ENCODE measurements at regions not wholly inside any gene's neighbourhood (a gene's known extent, or its start where the extent isn't known, plus 50 kb on each side); places are given as distances from the start of the nearest gene placed in this dataset.
"Not testable (repeated sequence)": the region's sequence is repeated elsewhere in the genome, so short reads cannot be mapped to it uniquely, and the experiment has no call there.

DNA sequence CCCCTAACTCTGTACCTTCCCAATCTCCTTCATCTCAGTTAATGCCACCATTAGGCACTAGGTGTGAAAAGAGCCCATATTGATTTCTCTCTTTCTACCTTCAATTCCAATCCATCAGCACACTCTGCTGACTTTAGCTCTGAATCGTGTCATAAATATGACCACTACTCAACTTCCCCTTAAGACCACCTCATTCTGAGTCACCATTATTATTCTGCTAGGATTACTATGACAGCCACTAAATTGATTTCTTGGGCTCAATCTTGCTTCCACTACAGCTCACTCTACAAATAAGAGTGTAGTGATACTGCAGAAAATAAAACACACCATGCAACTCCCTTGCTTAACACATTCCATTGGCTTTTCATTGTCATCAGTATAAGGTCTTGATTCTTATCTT, 1449.0 kb upstream of the FLRT2 start:
- no peak for DNase-seq (ENCODE audit: low read depth)

DNA sequence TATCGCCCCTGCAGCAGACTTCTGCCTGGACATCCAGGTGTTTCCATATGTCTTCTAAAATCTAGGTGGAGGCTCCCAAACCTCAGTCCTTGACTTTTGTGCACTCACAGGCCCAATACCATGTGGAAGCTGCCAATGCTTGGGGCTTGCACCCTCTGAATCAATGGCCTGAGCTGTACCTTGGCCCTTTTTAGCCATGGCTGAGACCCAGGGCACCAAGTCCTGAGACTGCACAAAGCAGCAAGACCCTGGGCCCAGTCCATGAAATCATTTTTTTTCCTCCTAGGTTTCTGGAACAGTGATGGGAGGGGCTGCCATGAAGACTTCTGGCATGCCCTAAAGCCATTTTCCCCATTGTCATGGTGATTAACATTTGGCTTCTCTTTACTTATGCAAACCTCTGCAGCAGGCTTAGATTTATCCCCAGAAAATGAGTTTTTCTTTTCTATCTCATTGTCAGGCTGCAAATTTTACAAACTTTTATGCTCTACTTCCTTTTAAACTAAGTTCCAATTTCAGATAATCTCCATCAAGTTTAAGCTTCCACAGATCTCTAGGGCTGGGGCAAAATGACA, 1445.8 kb upstream of the FLRT2 start:
- DNase-seq (ENCODE audit: low read depth), result no peak

DNA sequence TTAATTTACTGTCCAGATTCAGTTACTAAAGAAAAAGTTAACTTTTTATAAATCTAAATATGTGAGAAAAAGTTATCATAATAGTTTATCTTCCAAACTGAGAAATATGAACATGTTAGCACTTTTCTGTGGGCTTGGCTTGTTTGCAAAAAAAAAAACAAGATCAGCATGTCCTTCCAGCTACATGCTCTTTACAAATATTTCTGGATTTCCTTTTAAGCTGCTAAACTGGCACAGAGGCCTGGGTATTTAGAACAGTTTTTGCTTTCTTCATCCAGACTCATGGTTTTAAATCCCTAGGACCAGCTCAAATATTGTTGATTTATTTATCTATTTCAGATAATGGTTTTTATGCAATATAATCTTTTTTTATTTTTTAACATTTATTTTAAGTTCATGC, 1444.5 kb upstream of the FLRT2 start:
- peak; percentile 11 for DNase-seq (ENCODE audit: low read depth)

DNA sequence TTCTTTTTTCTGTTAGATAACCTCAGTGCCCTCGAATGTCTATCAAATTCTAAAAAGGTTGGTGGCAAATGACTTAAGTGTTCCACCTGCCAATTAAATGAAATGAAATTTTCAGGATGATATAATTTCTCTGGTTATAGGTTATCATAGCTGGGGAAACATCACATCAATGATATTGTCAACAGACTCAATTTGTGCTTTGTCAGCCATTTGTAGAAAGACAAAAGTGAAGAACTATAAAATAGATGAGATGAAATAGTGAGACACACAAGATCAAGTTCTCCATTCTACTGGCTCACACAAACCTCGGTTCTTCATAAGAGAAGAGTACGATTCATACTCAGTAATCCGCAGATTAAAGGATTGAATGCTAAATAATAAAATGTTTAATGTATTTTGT, 1443.2 kb upstream of the FLRT2 start:
- DNase-seq (ENCODE audit: low read depth), result no peak

DNA sequence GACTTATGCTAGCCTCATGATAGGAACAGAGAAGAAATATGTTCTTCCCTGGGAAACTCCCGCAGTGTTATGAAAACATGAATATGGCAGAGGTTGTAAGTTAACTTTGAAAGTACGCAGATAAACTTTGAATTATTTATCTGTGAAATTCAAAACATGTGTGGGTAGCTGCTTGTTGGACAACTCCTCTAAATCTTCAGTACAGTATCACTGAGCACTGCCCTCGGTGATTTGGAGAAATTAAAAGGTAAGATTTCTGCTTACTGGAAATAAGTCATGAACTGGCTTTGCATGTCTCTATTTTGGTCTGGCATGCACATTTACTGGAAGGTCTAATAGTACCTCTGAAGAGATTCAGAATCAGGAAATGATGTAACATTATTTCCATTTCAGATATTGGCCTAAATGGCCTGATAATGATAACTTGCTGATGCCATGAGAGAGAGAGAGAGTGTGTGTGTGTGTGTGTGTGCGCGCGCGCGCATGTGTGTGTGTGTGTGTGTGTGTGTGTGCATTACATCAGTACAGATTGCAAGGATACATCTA, 1441.9 kb upstream of the FLRT2 start:
- peak; percentile 94 for DNase-seq (ENCODE audit: low read depth)

DNA sequence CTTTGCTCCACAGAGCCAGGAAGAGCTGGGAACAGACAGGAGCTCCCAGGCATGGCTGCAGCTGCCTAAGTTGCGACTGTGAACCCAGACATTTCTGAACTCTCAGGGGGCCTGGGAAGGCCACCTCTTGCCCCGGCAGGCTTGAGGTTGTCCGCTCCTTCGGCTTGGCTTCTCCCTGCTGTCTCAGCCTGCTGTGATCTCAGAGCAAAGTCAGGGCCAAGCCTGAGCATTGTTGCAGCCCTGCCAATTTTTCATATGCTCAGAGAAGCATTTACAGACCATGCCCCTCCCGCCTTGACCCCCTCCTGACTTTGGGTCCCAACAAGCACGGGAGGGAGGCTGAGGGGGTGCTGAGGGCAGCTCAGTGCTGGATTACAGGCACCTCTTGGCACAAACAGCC, 1439.1 kb upstream of the FLRT2 start:
- DNase-seq (ENCODE audit: low read depth), result no peak

DNA sequence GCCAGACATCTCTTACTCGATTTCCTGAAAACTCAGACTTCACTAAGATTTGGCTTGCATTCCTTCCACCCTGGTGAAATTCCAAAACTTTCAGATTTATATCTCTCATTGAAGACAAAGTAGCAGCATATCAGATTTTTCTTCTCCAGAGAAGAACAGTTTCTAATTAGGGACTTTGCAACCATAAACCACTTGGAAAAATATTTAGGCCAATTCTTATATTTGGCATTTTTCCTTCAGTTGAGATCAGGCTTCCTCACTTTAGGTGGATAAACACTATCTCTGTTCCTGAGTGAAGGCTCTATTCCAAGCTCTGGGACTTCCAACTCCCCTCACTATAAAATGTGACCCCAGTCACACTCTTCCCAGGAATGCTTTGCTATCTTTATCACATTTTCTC, 1434.3 kb upstream of the FLRT2 start:
- no peak for DNase-seq (ENCODE audit: low read depth)

DNA sequence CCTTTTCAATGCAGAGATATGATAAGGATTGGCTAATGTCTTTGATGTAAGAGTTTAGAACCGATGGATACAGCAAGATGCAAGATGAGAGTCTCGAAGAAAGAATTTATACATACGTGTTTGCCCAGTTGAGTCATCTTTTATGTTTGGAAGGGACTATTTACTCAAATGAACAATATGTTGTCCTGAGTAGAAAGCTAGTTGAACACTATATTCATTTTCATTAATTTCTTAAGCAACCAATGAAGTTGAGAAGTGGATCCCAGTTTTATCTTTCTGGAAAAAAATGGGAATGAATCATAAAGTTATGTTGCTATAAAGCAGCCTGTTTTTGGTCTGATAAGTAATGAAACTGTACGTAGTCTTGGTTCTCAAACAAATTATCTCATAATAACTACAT, 1431.7 kb upstream of the FLRT2 start:
- no peak for DNase-seq (ENCODE audit: low read depth)

DNA sequence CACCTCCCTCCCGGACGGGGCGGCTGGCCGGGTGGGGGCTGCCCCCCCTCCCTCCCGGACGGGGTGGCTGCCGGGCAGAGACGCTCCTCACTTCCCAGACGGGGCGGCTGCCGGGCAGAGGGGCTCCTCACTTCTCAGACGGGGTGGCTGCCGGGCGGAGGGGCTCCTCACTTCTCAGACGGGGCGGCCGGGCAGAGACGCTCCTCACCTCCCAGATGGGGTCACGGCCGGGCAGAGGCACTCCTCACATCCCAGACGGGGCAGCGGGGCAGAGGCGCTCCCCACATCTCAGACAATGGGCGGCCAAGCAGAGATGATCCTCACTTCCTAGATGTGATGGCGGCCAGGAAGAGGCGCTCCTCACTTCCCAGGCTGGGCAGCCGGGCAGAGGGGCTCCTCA, 1430.4 kb upstream of the FLRT2 start:
- not testable (repeated sequence) for DNase-seq (ENCODE audit: low read depth)

DNA sequence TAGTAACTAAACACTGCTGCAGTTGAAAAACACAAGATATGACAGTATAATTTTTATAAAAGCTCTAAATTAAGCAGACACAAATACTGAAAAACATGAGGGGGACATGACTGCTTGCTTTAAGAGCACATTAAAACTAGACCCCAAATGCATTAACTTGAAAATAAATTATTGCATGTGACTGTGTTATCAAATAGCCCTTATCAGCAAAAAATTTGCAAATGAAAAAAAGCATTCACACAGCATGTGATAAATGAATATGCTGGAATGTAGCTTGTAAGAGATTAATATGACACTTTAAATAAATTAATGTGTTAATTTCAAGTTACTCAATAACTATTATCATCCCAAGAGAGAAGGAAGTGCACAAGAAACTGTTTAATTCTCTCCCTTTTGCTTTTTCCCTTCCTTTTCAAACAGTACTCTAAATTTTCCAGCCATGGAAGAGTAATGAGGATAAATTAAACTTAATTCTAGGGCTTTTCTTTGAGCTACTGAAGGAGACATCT, 1422.1 kb upstream of the FLRT2 start:
- no peak for DNase-seq (ENCODE audit: low read depth)

DNA sequence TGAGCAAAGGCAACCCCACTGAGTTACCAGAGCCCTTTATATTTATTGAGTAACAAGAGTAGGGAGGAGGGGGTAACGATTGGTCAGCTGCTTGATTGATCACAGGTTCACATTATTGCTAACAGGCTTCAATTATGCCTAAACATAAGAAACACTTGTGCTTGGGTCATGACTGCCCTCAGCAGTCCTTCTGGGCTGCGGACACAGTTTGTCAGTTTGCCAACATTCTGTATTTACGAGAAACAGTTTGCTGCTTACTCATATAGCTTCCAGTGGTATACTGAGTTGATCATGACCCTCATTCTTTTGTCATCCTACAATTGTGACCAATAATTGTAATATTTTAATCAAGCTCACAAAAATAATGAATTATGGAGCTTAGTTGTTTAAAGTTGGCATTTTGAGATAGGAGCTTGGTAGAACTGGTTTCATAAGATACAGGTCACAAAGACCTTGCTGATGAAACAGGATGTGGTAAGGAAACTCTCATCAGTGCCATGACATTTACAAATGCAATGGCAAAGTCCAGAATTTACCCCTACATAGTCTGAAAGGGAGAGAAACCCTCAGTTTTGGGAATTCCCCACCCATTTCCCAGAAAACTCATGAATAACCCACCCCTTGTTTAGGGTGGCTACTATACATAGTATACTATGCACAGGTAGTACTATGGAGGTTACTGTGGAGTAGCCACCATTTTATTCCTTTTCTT, 1421.0 kb upstream of the FLRT2 start:
- DNase-seq (ENCODE audit: low read depth), result peak; percentile 68

DNA sequence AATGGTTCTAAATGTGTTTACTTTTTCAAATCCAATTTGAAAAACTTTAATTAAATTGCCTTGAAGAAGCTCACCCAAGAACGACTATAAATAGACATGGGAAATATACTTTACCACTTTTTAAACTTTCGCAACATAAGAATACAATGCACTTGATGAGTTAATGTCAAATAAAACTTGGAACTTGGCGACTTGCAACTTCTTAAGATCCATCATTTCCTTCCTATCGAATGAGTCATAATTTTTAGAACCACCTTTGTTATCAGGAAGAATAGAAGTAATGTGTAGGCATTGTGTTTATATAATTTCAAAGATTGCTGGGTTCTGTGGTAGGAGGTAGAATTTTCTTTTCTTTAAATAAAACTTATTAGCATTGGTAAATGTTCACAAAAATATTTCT, 1417.4 kb upstream of the FLRT2 start:
- no peak for DNase-seq (ENCODE audit: low read depth)

DNA sequence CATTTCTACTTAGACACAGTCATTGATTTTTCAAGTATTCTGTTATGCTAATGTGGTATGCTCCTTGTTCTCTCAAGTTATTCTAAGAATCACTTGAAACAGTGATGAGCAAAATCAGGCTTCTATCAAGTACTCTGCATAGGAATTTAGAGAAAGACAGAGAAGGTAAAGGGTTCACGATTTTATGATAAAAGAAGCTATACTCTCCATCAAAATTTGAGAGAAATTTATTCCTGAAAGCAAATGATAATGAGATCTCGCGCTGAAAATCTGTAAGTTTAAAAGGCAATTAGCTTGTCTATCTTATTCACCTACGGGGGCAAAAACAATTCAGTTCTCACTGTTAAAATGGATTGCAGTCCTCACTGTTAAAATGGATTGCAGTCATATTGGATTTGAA, 1404.3 kb upstream of the FLRT2 start:
- no peak for DNase-seq (ENCODE audit: low read depth)

DNA sequence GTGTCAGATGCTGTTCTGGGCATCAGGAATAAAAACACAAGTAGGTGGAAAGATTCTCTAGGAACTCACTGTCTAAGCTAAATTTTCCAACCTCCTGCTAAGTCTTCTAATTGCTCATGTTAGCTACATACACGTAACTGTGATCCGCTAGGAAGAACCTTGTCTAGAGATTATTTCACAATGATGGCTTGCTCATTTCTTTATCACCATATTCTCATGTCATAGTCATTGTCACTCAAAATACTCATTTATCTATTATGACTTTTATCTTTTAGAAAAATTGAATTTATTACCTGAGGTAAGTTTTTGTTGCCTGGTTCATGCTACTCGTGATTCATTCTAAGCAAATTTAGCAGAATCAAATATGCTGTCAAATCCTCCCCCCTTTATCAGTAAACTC, 1402.4 kb upstream of the FLRT2 start:
- no peak for DNase-seq (ENCODE audit: low read depth)

DNA sequence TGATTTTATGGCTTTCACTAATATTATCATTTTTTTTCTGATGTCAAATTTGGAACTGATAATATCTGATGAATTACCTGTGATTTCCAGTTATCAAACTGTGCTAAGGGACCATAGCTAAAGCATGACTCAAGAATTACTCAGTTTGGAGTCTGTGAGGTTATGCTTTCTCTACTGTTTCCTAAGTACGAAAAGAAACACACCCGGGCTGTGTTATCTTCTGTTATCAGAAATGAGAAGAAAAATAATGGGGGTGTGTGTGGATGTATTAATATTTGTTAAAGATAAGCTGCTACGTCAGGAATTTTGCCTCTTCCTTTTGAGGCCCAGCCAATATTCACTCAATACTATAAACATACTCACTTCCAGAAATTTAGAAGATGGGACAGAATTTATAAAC, 1401.9 kb upstream of the FLRT2 start:
- peak; percentile 61 for DNase-seq (ENCODE audit: low read depth)

DNA sequence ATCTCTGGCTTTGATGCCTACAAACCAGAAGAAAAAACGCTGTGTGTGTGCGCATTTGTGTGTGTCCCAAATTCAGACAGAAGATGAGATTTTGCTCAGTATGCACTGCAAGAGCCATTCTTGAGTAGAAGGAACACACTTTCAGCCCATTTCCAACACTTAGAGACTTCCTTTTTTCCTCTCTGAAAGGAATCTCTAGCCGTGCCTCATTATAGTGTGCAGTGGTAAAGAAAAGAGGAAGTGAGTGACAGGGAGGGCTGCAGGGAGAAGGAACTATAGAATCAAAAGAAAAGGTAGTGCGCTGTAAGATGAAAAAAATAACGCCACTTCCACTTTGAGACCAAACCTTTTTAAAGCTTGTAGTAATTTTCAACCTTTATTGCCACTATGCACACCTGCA, 1400.9 kb upstream of the FLRT2 start:
- DNase-seq (ENCODE audit: low read depth), result no peak

DNA sequence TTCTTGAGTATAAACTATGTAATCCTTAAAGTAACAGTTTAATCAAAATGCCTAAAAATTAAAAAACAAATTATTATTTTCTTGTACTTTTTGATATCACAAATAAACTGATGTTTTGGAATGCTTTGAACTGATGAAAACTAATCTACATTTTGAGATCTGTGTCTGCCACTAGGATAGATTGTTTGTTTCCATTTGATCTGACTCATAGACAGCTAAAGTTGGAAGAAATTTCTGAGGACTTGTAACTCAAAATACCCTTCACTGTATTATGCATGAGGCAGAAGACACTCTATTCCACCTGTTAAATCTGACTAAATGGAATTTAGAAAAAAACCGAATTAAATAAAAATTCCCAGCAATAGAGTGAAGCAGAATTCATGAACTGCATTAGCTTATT, 1400.0 kb upstream of the FLRT2 start:
- peak; percentile 57 for DNase-seq (ENCODE audit: low read depth)

DNA sequence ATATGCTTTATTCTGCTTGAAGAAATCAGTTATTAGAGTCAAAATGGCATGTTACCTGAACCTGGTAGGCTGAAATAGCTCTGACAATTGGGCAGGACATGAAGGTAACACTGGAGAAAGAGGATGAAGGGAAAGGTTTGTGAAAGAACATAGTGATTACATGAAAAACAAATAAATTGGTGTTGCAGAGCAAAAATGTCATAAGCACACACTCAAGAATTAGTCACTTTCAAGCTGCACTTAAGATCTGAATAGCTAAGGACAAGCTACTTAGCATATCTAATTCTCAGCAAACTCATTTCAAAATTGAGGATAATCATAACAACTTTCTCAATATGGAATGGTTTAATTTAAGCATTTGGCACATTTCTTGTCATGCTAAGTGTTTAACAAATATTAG, 1398.0 kb upstream of the FLRT2 start:
- no peak for DNase-seq (ENCODE audit: low read depth)

DNA sequence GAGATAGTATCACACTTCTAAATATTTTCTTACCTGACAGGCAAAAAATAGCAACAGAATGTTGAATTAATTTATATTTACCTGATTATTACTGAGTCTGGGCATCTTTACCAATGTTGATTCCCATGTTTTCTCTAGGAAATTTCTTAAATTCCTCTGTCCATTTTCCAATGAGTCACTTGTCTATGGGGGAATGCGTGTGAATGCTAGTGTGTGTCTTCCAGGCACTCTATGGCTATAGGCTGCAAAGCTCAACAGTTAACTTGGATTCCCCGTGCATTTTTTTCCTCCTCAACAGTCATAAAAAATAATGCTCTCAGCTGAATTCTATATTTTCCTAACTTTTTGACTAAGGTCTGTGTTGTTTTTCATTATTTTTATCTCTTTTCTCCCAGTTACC, 1385.8 kb upstream of the FLRT2 start:
- DNase-seq (ENCODE audit: low read depth), result peak; percentile 44

DNA sequence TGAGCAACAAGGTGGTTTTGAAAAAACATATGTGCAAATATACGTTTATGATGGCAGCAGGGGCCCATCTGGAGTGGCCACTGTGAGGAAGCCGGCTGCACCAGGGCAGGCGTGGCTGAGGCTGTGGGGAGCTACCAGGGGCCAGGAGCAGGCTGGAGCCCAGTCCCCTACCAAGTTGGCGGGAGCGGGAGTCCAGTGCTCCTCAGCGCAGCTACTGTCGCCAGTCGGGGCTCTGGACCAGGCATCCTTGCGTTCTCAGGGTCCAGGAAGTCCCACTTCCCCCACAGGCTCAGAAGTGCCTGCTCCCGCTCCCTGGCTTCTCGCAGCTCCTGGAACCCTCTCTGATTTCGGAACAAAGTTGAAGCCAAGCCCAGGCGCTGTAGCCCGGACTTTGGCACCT, 1377.5 kb upstream of the FLRT2 start:
- DNase-seq (ENCODE audit: low read depth), result no peak

DNA sequence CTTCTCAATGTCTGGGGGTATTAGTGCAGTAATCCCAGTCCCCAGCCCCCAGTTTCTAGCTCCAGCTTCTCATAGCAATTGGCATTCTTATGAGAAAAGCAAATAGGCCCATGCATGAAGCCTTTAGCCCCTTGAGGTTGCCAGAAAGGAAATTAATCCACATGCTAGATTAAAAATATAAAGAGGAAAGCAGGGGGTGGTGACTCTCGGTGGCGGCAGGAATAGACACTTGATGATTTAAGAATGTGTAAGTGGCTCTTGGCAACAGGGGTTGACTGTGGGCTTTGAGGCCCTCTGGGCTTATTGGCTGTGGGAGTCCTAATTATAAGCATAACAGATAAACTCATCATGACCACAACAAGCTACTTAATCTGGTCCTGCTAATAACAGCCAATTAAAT, 1367.3 kb upstream of the FLRT2 start:
- DNase-seq (ENCODE audit: low read depth), result no peak

DNA sequence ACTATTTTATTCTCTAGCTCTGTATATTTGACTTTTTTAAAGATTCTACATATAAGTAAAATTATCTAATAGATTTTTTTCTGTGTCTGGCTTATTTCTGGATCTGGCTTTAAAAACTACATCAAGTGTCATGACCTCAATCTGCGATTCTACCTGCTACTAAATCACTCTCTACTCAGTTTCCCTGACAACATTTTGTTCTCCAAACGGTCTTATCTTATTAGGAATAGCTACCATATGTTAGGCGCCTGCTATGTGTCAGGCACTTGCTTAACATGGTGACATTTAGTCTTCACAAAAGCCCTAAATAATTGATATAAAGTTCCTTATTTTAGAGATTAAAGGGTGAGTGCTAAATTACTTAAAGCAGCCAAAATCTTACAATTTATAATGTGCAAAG, 1362.9 kb upstream of the FLRT2 start:
- no peak for DNase-seq (ENCODE audit: low read depth)

DNA sequence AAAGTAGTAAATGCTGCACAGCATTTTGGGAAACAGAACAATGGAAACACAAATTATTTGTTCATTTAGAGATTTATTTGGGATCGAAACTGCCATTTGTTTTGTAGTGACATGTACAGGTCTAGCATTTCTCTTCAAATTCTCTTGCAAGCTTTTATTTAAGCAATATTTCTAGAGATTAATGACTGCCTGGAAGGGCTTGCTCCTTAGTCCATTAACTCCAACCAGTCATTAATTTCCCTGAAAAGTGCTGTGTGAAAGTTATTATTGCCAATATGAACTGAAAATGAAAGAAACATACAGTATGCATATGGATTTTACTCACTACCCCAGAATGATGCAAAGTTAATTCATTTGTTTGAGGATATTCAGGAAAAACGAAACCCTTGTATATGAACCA, 1349.6 kb upstream of the FLRT2 start:
- DNase-seq (ENCODE audit: low read depth), result no peak

DNA sequence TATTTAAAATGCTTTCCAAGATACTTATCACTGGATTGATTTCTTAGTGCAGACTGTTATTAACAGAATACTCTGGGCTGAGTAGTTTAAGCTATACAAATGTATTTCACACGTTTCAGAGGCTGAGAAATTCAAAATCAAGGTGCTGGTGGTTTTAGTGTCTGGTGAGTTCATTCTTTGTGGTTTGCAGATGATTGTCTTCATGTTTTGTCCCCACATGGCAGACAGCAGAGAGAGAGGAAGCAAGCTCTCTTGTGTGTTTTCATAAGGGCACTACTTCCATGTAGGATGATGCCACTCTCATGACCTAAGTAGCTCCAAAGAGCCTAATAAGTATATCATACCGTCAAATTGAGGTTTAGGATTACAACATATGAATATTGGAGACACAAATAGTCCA, 1348.9 kb upstream of the FLRT2 start:
- DNase-seq (ENCODE audit: low read depth), result no peak

All from iris pigment epithelial cell (primary cell).